ENCODE measurements at regions not wholly inside any gene's neighbourhood (a gene's known extent, or its start where the extent isn't known, plus 50 kb on each side); places are given as distances from the start of the nearest gene placed in this dataset.
A peak's percentile ranks its signal among the peaks of the same experiment; 100 is the strongest.

DNA sequence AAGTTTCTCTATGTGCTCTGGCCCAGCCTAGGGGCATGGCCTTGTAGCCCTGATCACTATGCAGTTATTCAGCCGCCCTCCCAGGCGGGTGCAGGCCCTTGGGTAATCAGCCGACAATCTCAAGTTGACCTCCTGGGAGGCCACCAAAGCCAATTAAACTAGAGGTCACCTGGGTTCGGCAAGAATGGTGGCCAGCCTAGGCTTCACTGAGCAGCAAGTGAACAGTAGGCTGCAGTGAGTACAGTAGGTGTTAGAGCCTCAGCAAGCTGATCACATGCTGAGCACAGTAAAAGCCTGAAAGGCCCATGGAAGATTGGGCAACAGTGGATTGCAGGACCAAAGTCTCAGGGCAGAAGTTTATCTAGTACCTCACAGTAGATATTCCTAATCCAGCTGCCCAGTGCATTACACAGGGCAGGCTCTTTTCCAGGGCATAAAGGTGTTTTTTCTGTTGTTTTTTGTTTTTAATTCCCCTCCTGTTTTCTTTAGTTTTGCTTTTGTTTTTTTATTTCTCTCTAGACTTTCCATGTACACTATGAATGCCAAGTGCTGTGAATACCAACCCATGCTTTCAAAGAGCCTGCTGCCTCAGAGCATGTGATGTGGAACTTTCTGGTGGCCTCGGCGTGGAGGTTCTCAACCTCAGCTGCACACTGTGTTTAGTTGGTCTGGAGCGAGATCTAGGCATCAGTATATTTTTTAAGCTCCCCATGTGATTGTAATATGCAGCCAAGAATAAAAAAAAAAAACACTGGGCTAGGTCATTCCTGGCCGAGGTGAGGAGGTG lies 55.9 kb upstream of the ATL2 start (continued):
- TF ChIP-seq NFIB (CRISPR knock-in tag; IDR thresholded peaks at IDR 0.05; ENCODE audit: borderline replicate concordance) (no peak), SP140L (CRISPR knock-in tag; IDR thresholded peaks at IDR 0.05; ENCODE audit: borderline replicate concordance) (0 out of 2 replicates have a peak, but pooled peaks have one; percentile 76), SNRNP70 (IDR thresholded peaks at IDR 0.05; ENCODE audit: low read depth, low read length) (no peak), SUZ12 (IDR thresholded peaks at IDR 0.05; ENCODE audit: low read depth, low read length) (no peak), TAF1 (CRISPR knock-in tag; IDR thresholded peaks at IDR 0.05) (no peak), ZNF781 (CRISPR knock-in tag; IDR thresholded peaks at IDR 0.05; ENCODE audit: borderline replicate concordance, not compliant biosample characterization) (peak; percentile 90), TCF12 (IDR thresholded peaks at IDR 0.05) (no peak), TCF12 (CRISPR knock-in tag; IDR thresholded peaks at IDR 0.05) (peak; percentile 96), PHF20 (CRISPR knock-in tag; IDR thresholded peaks at IDR 0.05) (peak; percentile 51; the same call in 1 of the 2 replicates), ZNF446 (CRISPR knock-in tag; IDR thresholded peaks at IDR 0.05) (peak; percentile 79), TAF15 (IDR thresholded peaks at IDR 0.05; ENCODE audit: low read depth, low read length, poor library complexity, severe bottlenecking) (no peak), ELF1 (CRISPR knock-in tag; IDR thresholded peaks at IDR 0.05) (peak; percentile 54; the same call in 1 of the 2 replicates), MED13 (CRISPR knock-in tag; IDR thresholded peaks at IDR 0.05) (no peak)
- TF ChIP-seq, protein P1, sequence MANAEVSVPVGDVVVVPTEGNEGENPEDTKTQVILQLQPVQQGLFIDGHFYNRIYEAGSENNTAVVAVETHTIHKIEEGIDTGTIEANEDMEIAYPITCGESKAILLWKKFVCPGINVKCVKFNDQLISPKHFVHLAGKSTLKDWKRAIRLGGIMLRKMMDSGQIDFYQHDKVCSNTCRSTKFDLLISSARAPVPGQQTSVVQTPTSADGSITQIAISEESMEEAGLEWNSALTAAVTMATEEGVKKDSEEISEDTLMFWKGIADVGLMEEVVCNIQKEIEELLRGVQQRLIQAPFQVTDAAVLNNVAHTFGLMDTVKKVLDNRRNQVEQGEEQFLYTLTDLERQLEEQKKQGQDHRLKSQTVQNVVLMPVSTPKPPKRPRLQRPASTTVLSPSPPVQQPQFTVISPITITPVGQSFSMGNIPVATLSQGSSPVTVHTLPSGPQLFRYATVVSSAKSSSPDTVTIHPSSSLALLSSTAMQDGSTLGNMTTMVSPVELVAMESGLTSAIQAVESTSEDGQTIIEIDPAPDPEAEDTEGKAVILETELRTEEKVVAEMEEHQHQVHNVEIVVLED (CRISPR knock-in tag; IDR thresholded peaks at IDR 0.05; ENCODE audit: borderline replicate concordance), result peak; percentile 56; the same call in 1 of the 2 replicates
- TF ChIP-seq, protein P2, sequence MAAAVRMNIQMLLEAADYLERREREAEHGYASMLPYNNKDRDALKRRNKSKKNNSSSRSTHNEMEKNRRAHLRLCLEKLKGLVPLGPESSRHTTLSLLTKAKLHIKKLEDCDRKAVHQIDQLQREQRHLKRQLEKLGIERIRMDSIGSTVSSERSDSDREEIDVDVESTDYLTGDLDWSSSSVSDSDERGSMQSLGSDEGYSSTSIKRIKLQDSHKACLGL (CRISPR knock-in tag; IDR thresholded peaks at IDR 0.05), result peak; percentile 71
- TF ChIP-seq, protein P3, sequence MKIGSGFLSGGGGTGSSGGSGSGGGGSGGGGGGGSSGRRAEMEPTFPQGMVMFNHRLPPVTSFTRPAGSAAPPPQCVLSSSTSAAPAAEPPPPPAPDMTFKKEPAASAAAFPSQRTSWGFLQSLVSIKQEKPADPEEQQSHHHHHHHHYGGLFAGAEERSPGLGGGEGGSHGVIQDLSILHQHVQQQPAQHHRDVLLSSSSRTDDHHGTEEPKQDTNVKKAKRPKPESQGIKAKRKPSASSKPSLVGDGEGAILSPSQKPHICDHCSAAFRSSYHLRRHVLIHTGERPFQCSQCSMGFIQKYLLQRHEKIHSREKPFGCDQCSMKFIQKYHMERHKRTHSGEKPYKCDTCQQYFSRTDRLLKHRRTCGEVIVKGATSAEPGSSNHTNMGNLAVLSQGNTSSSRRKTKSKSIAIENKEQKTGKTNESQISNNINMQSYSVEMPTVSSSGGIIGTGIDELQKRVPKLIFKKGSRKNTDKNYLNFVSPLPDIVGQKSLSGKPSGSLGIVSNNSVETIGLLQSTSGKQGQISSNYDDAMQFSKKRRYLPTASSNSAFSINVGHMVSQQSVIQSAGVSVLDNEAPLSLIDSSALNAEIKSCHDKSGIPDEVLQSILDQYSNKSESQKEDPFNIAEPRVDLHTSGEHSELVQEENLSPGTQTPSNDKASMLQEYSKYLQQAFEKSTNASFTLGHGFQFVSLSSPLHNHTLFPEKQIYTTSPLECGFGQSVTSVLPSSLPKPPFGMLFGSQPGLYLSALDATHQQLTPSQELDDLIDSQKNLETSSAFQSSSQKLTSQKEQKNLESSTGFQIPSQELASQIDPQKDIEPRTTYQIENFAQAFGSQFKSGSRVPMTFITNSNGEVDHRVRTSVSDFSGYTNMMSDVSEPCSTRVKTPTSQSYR (CRISPR knock-in tag; IDR thresholded peaks at IDR 0.05; ENCODE audit: borderline replicate concordance), result peak; percentile 91
